ENCODE measurements at regions not wholly inside any gene's neighbourhood (a gene's known extent, or its start where the extent isn't known, plus 50 kb on each side); places are given as distances from the start of the nearest gene placed in this dataset.

- H3K4me3 ChIP-seq (ENCODE audit: control insufficient read depth, low read depth, low read length), result no peak overlapping the region
- no peak for DNase-seq (ENCODE audit: low read depth)
These were observed 350.6 kb upstream of the ZFP64 start for GRCh38 chr20:52542131-52542530.

GRCh38 chr20:52540509-52540908 lies 348.9 kb upstream of the ZFP64 start:
- no peak for DNase-seq (ENCODE audit: low read depth)
- no peak for TF ChIP-seq CTCF (conservative IDR thresholded peaks at IDR 0.05; ENCODE audit: control insufficient read depth, insufficient read depth, low read depth, low read length)

More at GRCh38 chr20:52542131-52542530, 350.6 kb upstream of the ZFP64 start:
- TF ChIP-seq CTCF (conservative IDR thresholded peaks at IDR 0.05; ENCODE audit: control insufficient read depth, insufficient read depth, low read depth, low read length), result no peak

GRCh38 chr20:52539891-52540290 lies 348.3 kb upstream of the ZFP64 start:
- TF ChIP-seq CTCF (conservative IDR thresholded peaks at IDR 0.05; ENCODE audit: control insufficient read depth, insufficient read depth, low read depth, low read length), result no peak
- no peak for DNase-seq (ENCODE audit: low read depth)
- no peak overlapping the region for H3K4me3 ChIP-seq (ENCODE audit: control insufficient read depth, low read depth, low read length)

More at GRCh38 chr20:52540509-52540908, 348.9 kb upstream of the ZFP64 start:
- no peak overlapping the region for H3K4me3 ChIP-seq (ENCODE audit: control insufficient read depth, low read depth, low read length)

- no peak overlapping the region for H3K4me3 ChIP-seq (ENCODE audit: control insufficient read depth, low read depth, low read length)
- DNase-seq (ENCODE audit: low read depth), result no peak
- no peak for TF ChIP-seq CTCF (conservative IDR thresholded peaks at IDR 0.05; ENCODE audit: control insufficient read depth, insufficient read depth, low read depth, low read length)
These were observed 345.3 kb upstream of the ZFP64 start for GRCh38 chr20:52536841-52537400.

GRCh38 chr20:52536040-52536439 lies 344.5 kb upstream of the ZFP64 start:
- no peak for DNase-seq (ENCODE audit: low read depth)
- H3K4me3 ChIP-seq (ENCODE audit: control insufficient read depth, low read depth, low read length), result no peak overlapping the region
- TF ChIP-seq CTCF (conservative IDR thresholded peaks at IDR 0.05; ENCODE audit: control insufficient read depth, insufficient read depth, low read depth, low read length), result no peak

- DNase-seq (ENCODE audit: low read depth), result no peak
- no peak overlapping the region for H3K4me3 ChIP-seq (ENCODE audit: control insufficient read depth, low read depth, low read length)
- TF ChIP-seq CTCF (conservative IDR thresholded peaks at IDR 0.05; ENCODE audit: control insufficient read depth, insufficient read depth, low read depth, low read length), result no peak
These were observed 343.0 kb upstream of the ZFP64 start for GRCh38 chr20:52534616-52535015.

- no peak for TF ChIP-seq CTCF (conservative IDR thresholded peaks at IDR 0.05; ENCODE audit: control insufficient read depth, insufficient read depth, low read depth, low read length)
These were observed 341.8 kb upstream of the ZFP64 start for GRCh38 chr20:52533401-52533800.

More at GRCh38 chr20:52533401-52533800, 341.8 kb upstream of the ZFP64 start:
- DNase-seq (ENCODE audit: low read depth), result no peak
- no peak overlapping the region for H3K4me3 ChIP-seq (ENCODE audit: control insufficient read depth, low read depth, low read length)
